Mammary epithelial cell (primary cell): ENCODE measurements at regions not wholly inside any gene's neighbourhood (a gene's known extent, or its start where the extent isn't known, plus 50 kb on each side); places are given as distances from the start of the nearest gene placed in this dataset.
"Not testable (repeated sequence)": the region's sequence is repeated elsewhere in the genome, so short reads cannot be mapped to it uniquely, and the experiment has no call there.

Source experiments
- CTCF ChIP-seq, 2 donors: IDR thresholded peaks in 1 of 2; conservative IDR thresholded peaks in 1 of 2; 2 replicates each; pipeline ENCODE4 v1.5.1; 2011 to 2012; ENCODE audit warnings: inconsistent platforms in 2 of 2, low read length in 2 of 2, mild to moderate bottlenecking in 2 of 2, control low read depth in 1 of 2, low read depth in 1 of 2; ENCODE audit not compliant: insufficient read depth in 1 of 2; ENCODE audit errors: extremely low read depth in 1 of 2
- EZH2 ChIP-seq: IDR thresholded peaks from 2 replicates; pipeline ENCODE4 v1.6.1; 2012; ENCODE audit warnings: low read length, inconsistent platforms, borderline replicate concordance

- not testable (repeated sequence) for TF ChIP-seq CTCF (conservative IDR thresholded peaks at IDR 0.05 in 1 of 2, IDR thresholded peaks at IDR 0.05 in 1 of 2; ENCODE audit: extremely low read depth in 1 of 2, insufficient read depth in 1 of 2, low read depth in 1 of 2, low read length in 2 of 2); EZH2
Measured at GRCh38 chr14:105629091-105629885, 102.9 kb downstream of the TMEM121 start.
